GM18505 (cell line): ENCODE measurements at regions not wholly inside any gene's neighbourhood (a gene's known extent, or its start where the extent isn't known, plus 50 kb on each side); places are given as distances from the start of the nearest gene placed in this dataset.
"Not testable (repeated sequence)": the region's sequence is repeated elsewhere in the genome, so short reads cannot be mapped to it uniquely, and the experiment has no call there.

Experiments
- ATAC-seq: cut with Tn5 transposase; IDR thresholded peaks from one replicate; pipeline ENCODE4 v1.9.1; 2021; ENCODE audit not compliant: unreplicated experiment
- POLR2A ChIP-seq: IDR thresholded peaks from 4 replicates; pipeline ENCODE4 v1.6.1; 2011; ENCODE audit warnings: borderline replicate concordance; ENCODE audit not compliant: insufficient read depth, insufficient read length; ENCODE audit errors: extremely low read depth

- ATAC-seq = no peak
- no peak for TF ChIP-seq POLR2A
These were observed 300.4 kb upstream of the CLEC14A start for GRCh38 chr14:38556252-38556651.

- no peak for ATAC-seq
- TF ChIP-seq POLR2A = no peak
These were observed 298.1 kb upstream of the CLEC14A start for GRCh38 chr14:38554026-38554425.

GRCh38 chr14:38553586-38553985, 297.7 kb upstream of the CLEC14A start:
- no peak for ATAC-seq
- no peak for TF ChIP-seq POLR2A

DNA sequence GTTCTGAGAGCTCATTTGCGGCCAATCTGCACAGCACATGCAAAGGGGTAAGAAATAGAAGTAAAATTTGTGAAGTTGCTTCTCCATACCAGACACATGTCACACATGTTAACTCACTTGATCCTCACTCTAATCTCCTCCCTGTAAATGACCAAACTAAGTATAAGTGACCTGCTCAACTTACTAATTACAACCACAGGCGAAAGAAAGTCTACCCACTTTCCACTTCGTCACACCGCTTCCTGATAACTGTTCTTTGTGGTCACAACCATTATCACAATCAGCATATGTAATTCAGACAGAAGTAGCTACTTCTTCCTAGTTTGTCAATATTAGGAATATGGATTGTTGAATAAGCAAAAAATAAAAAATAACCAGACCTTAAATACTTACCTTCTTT, 293.7 kb upstream of the CLEC14A start:
- TF ChIP-seq POLR2A = no peak
- ATAC-seq = no peak

- no peak for TF ChIP-seq POLR2A
- no peak for ATAC-seq
These were observed 292.1 kb upstream of the CLEC14A start for GRCh38 chr14:38547961-38548490.

GRCh38 chr14:38546932-38547551, 291.1 kb upstream of the CLEC14A start:
- no peak for TF ChIP-seq POLR2A
- ATAC-seq = no peak

- no peak for TF ChIP-seq POLR2A
- ATAC-seq = no peak
These were observed 288.9 kb upstream of the CLEC14A start for GRCh38 chr14:38544776-38545175.

DNA sequence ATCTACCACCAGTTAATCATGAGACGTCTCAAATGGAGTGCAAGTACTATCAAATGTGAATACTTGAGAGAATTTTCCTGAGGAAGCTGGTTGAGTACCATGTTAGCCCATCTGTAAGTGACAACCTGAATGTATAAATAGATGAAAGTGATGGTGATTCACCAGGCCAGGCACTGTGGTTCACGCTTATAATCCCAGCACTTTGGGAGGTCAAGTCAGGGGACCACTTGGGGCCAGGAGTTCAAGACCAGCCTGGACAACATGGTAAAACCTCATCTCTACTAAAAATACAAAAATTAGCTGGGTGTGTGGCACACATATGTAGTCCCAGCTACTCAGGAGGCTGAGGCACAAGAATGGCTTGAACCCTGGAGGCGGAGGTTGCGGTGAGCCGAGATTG, 288.0 kb upstream of the CLEC14A start:
- not testable (repeated sequence) for ATAC-seq

GRCh38 chr14:38538053-38538452, 282.2 kb upstream of the CLEC14A start:
- ATAC-seq = not testable (repeated sequence)

DNA sequence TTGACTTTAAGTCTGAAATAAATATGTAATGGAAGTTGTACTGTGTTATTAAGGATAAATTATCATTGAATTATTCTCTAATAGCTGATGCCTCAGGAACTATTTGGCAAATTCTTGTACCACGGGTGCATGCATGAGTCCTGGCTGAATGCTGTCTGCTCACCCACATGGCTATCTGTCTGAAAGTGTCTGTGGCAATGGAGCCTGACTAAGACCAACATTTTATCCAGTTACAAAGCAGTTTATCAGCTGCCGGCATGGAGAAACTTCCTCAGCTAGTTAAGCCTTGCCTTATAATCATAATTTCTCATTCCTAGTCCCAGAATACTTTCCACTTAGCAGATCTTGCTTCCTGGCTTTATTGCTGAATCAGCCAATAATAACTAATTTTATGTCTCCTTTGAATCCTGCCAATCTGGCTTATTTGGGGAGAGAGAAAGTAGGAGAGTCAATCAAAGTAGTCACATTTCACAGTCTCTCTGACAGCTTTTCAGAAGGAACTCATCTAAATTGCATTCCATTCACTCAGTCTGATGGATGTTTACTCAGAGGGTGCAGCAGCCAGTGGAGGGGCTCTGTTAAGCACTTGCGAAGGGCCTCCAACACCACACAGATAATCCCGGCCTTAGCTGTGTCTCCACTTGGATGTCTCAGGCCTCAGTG, 280.6 kb upstream of the CLEC14A start:
- no peak for TF ChIP-seq POLR2A
- ATAC-seq = no peak

GRCh38 chr14:38528582-38528981, 272.7 kb upstream of the CLEC14A start:
- no peak for ATAC-seq
- TF ChIP-seq POLR2A = no peak

DNA sequence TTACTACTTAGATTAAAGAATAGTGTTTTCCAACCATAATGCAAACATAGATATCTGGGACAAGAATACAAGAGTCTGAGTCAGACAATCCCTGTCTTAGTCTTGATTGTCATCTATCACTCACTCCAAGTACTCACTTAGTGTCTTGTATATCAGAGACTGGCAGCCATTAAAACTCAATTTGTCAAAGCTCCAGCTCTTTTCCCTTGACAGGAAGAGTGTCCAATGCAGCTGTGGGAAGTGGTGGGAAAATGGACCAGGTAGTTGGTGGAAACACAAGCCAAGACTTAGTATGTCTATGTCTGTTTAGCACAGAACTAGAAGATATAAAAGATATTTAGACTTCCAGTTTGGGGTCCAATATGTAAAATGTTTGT, 271.6 kb upstream of the CLEC14A start:
- ATAC-seq = no peak
- TF ChIP-seq POLR2A = no peak

DNA sequence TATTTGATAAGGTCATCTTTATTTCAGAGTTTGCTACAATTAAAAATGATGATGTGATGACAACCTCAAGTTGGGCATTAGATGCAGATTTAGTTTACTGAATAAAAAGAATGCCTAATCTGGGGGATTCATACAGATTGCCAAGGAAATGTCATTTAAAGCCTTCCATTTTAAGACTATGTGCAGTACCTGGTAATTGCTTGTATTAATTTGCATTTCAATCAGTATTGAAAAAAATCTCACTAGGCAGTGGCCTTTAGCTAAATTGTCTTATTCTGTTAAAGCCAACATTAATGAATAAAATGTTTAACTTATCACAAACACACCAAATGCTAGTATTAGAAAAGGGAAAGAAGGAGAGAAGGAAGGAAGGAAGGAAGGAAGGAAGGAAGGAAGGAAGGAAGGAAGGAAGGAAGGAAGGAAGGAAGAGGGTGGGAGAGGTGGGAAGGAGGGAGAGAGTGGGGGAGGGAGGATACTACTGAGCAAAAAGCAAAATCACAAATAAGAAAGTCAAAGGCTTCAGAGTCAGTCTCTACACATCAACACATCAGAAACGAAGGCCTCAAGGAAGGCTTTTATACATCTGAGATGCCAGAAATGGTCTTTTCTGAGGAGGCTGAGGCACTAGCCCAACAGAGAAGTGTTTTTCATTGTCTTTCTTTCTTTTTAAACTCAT, 271.1 kb upstream of the CLEC14A start:
- no peak for TF ChIP-seq POLR2A
- no peak for ATAC-seq
